DOHH2 (cell line): ENCODE measurements at regions not wholly inside any gene's neighbourhood (a gene's known extent, or its start where the extent isn't known, plus 50 kb on each side); places are given as distances from the start of the nearest gene placed in this dataset.

ENCODE experiments used
- H3F3A ChIP-seq: fragments of 200-600 bp; sonication (generic), shearing (Covaris generic); 2 replicates; pipeline ENCODE4 v1.6.0; 2016; ENCODE audit warnings: antibody characterized with exemption, mild to moderate bottlenecking; ENCODE audit not compliant: control insufficient read depth, insufficient read depth
- H3K27ac ChIP-seq: fragments of 200-600 bp; sonication (generic); 2 replicates; pipeline ENCODE4 v1.5.1; 2014; ENCODE audit warnings: low read depth, mild to moderate bottlenecking, low read length, moderate library complexity
- H3K27me3 ChIP-seq: fragments of 200-600 bp; sonication (generic); 2 replicates; pipeline ENCODE4 v1.6.1; 2014; ENCODE audit warnings: mild to moderate bottlenecking, low read length, mixed read lengths; ENCODE audit not compliant: control insufficient read depth
- H3K36me3 ChIP-seq: fragments of 200-600 bp; sonication (generic); 2 replicates; pipeline ENCODE4 v1.6.1; 2014; ENCODE audit warnings: mild to moderate bottlenecking, low read length, moderate library complexity, mixed read lengths; ENCODE audit not compliant: control insufficient read depth
- H3K4me1 ChIP-seq: fragments of 200-600 bp; sonication (generic); 2 replicates; pipeline ENCODE4 v1.6.1; 2014; ENCODE audit warnings: mild to moderate bottlenecking, low read length, mixed read lengths; ENCODE audit not compliant: control insufficient read depth
- H3K4me2 ChIP-seq: fragments of 200-600 bp; sonication (generic); 2 replicates; pipeline ENCODE4 v1.6.0; 2014; ENCODE audit warnings: mild to moderate bottlenecking, low read length, moderate library complexity
- H3K4me3 ChIP-seq: fragments of 200-600 bp; sonication (generic); 2 replicates; pipeline ENCODE4 v1.5.1; 2014; ENCODE audit warnings: mild to moderate bottlenecking, low read length, mixed read lengths
- H3K79me2 ChIP-seq: fragments of 200-600 bp; sonication (generic); 2 replicates; pipeline ENCODE4 v1.6.1; 2014; ENCODE audit warnings: mild to moderate bottlenecking, low read length, mixed read lengths; ENCODE audit not compliant: control insufficient read depth
- H3K9me2 ChIP-seq: fragments of 200-600 bp; sonication (generic); replicated peaks from 2 replicates; pipeline ENCODE4 v1.6.1; 2014; ENCODE audit warnings: mild to moderate bottlenecking, low read length, mixed read lengths; ENCODE audit not compliant: control insufficient read depth
- H3K9me3 ChIP-seq: fragments of 200-600 bp; sonication (generic); 2 replicates; pipeline ENCODE4 v1.6.1; 2014; ENCODE audit warnings: antibody characterized with exemption, low read length, mixed read lengths; ENCODE audit not compliant: control insufficient read depth, insufficient read depth
- H4K20me1 ChIP-seq: fragments of 200-600 bp; sonication (generic); 2 replicates; pipeline ENCODE4 v1.6.0; 2014; ENCODE audit warnings: low read depth, mild to moderate bottlenecking, antibody characterized with exemption, low read length, moderate library complexity; ENCODE audit not compliant: control insufficient read depth, insufficient read depth
- EZH2phosphoT487 ChIP-seq: fragments of 200-600 bp; sonication (generic); IDR thresholded peaks from 2 replicates; pipeline ENCODE4 v1.6.1; 2017; ENCODE audit warnings: borderline replicate concordance, mild to moderate bottlenecking, antibody characterized with exemption, low read length, moderate library complexity, mixed read lengths
- TF ChIP-seq, protein P1 (sequence below): fragments of 200-600 bp; sonication (generic); IDR thresholded peaks from one replicate; pipeline ENCODE4 v1.5.1; 2014; ENCODE audit warnings: antibody characterized with exemption, mild to moderate bottlenecking, low read depth, low read length; ENCODE audit not compliant: poor library complexity, severe bottlenecking

DNA sequence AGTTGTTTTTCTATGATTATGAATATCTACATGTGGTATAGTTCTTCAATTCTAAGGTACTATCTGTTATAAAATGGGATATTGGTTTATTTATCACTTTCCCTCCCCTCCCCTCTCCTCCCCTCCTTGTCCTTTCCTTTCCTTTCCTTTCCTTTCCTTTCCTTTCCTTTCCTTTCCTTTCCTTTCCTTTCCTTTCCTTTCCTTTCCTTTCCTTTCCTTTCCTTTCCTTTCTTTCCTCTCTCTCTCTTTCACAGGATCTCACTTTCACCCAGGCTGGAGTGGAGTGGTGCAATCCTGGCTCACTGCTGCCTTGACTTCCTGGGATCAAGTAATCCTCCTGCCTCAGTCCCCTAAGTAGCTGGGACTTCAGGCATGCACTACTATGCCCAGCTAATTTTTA, 466.8 kb downstream of the DMAC1 start:
- Histone ChIP-seq H3K36me3 (no peaks in the 10 kb centered on the region), H3K4me3 (no peak overlapping the region), H3K9me2 (no peaks in the 10 kb centered on the region), H3K4me2 (no peak overlapping the region), H3K9me3 (no peaks in the 10 kb centered on the region), H3K79me2 (no peaks in the 10 kb centered on the region), H3K27ac (no peak overlapping the region), H3K4me1 (no peaks in the 10 kb centered on the region), H4K20me1 (no peaks in the 10 kb centered on the region), H3K27me3 (no peaks in the 10 kb centered on the region), H3F3A (no peaks in the 10 kb centered on the region)
- no peak for TF ChIP-seq EZH2phosphoT487
- TF ChIP-seq, protein P1, sequence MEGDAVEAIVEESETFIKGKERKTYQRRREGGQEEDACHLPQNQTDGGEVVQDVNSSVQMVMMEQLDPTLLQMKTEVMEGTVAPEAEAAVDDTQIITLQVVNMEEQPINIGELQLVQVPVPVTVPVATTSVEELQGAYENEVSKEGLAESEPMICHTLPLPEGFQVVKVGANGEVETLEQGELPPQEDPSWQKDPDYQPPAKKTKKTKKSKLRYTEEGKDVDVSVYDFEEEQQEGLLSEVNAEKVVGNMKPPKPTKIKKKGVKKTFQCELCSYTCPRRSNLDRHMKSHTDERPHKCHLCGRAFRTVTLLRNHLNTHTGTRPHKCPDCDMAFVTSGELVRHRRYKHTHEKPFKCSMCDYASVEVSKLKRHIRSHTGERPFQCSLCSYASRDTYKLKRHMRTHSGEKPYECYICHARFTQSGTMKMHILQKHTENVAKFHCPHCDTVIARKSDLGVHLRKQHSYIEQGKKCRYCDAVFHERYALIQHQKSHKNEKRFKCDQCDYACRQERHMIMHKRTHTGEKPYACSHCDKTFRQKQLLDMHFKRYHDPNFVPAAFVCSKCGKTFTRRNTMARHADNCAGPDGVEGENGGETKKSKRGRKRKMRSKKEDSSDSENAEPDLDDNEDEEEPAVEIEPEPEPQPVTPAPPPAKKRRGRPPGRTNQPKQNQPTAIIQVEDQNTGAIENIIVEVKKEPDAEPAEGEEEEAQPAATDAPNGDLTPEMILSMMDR, result no peak

DNA sequence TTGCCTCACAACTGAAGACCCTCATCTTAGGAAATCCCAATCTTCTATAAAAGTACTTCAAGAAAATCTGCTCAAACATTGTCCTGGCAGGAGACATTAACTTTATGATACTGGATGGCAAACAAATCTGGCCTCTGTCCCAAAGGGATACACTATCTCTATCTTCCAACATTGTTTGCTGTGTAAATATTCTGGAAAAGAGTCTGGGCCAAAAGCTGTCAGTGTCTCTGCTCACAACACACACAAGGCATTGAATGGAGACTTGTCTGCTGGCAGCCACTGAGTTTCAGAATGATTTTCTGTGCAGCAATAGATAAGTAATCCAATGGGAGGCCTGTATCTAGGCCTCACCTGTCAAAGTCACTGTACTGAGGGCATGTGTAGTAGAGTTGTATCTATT, 471.1 kb downstream of the DMAC1 start:
- Histone ChIP-seq H3K4me3 (no peak overlapping the region), H4K20me1 (no peaks in the 10 kb centered on the region), H3K9me2 (no peaks in the 10 kb centered on the region), H3K27ac (no peak overlapping the region), H3K79me2 (no peaks in the 10 kb centered on the region), H3K36me3 (no peaks in the 10 kb centered on the region), H3F3A (no peaks in the 10 kb centered on the region), H3K9me3 (no peaks in the 10 kb centered on the region), H3K27me3 (no peaks in the 10 kb centered on the region), H3K4me1 (no peaks in the 10 kb centered on the region), H3K4me2 (no peak overlapping the region)
- TF ChIP-seq EZH2phosphoT487, result no peak
- TF ChIP-seq, protein P1, result no peak

DNA sequence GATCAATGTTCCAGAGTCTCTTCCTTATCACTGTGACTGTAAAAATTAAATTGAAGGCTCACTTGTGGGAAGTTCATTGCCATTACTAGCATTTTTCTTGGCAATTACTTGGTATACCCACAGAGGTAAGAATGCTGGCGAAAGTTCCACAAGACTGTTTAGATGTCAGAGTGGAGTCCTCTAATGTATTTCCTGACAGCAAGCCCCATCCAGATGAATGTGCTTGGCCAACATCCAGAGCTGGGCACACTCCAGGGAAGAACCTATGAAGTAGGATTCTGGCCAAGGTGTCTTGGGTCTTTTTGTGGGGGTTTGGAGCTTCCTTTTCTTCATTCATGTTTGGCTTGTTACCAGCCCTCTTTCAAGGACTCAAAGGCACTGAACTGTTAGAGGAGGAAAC, 473.6 kb downstream of the DMAC1 start:
- no peak for TF ChIP-seq EZH2phosphoT487
- TF ChIP-seq, protein P1, result no peak
- H3K79me2 ChIP-seq, result no peaks in the 10 kb centered on the region
- H3K4me2 ChIP-seq, result no peak overlapping the region
- H3F3A ChIP-seq, result no peaks in the 10 kb centered on the region
- no peaks in the 10 kb centered on the region for H4K20me1 ChIP-seq
- no peaks in the 10 kb centered on the region for H3K36me3 ChIP-seq
- H3K27ac ChIP-seq, result no peak overlapping the region
- no peaks in the 10 kb centered on the region for H3K9me3 ChIP-seq
- no peaks in the 10 kb centered on the region for H3K4me1 ChIP-seq
- no peak overlapping the region for H3K4me3 ChIP-seq
- no peaks in the 10 kb centered on the region for H3K9me2 ChIP-seq
- no peaks in the 10 kb centered on the region for H3K27me3 ChIP-seq

DNA sequence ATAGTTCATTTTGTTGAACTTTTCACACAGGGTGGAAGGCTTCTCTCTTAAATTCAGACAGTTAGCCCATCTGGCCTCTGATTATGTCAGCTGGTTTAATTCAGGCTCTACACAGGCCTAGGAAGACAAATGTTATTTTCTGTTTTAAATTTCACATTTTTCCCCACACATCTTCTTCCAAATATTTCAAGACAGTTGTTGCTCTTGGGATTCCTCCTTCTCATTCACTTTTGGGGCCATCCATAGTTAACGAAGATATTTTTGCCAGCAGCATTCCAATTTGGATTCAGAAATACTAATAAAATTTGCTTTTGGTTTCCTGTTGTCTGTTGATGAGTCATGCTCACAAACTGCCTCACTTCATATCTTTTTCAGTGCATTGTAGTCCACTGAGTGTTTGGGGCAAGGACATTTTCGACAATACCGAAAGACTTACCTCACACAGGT, 475.4 kb downstream of the DMAC1 start:
- H3K4me1 ChIP-seq, result no peaks in the 10 kb centered on the region
- H4K20me1 ChIP-seq, result no peaks in the 10 kb centered on the region
- no peaks in the 10 kb centered on the region for H3K79me2 ChIP-seq
- H3K27me3 ChIP-seq, result no peaks in the 10 kb centered on the region
- no peak overlapping the region for H3K27ac ChIP-seq
- H3K9me2 ChIP-seq, result no peaks in the 10 kb centered on the region
- no peak overlapping the region for H3K4me2 ChIP-seq
- no peaks in the 10 kb centered on the region for H3K36me3 ChIP-seq
- TF ChIP-seq, protein P1, result no peak
- no peak for TF ChIP-seq EZH2phosphoT487
- no peak overlapping the region for H3K4me3 ChIP-seq
- no peaks in the 10 kb centered on the region for H3F3A ChIP-seq
- H3K9me3 ChIP-seq, result no peaks in the 10 kb centered on the region
